GM18873 (cell line): ENCODE measurements at regions not wholly inside any gene's neighbourhood (a gene's known extent, or its start where the extent isn't known, plus 50 kb on each side); places are given as distances from the start of the nearest gene placed in this dataset.

Source experiments
- ATAC-seq: cut with Tn5 transposase; IDR thresholded peaks from one replicate; pipeline ENCODE4 v1.9.1; 2021; ENCODE audit warnings: mild to moderate bottlenecking, moderate library complexity, moderate number of reproducible peaks; ENCODE audit not compliant: unreplicated experiment, low FRiP score

GRCh38 chr5:163379298-163380155 lies 57.9 kb upstream of the CCNG1 start:
- no peak for ATAC-seq

DNA sequence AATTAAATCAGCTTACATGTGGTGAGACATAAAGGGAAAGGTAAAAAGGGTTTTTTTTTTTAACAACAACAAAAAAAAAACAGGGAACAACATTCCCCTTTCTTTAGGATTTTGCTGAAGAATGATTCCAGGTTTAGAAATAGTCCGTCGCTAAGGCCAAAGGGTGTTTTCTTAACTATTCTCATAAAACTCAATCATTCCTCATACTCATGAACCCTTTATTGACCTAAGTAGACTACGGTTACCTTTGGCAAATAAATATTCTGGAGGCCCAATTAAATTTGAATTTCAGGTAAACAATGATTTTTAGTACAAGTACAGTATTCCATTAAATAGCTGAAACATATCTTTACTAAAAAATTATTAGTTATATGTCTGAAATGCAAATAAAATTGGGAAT lies 55.6 kb upstream of the CCNG1 start:
- no peak for ATAC-seq

DNA sequence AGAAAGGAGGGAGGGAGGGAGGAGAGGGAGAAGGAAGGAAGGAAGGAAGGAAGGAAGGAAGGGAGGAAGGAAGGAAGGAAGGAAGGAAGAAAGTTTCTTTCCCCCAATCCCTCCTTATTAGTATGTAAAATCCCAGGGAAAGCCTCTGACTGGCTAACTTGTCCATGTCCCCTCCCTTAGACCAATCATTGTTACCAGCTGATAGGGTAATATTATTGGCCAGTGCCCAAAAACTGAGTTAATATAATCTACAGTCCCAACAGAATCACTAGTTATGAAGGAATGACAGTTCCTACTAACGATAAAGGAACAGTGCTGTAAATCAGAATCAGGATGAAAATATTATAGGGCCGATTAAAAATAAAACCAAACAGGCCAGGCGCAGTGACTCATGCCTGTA lies 53.6 kb upstream of the CCNG1 start:
- ATAC-seq: no peak

DNA sequence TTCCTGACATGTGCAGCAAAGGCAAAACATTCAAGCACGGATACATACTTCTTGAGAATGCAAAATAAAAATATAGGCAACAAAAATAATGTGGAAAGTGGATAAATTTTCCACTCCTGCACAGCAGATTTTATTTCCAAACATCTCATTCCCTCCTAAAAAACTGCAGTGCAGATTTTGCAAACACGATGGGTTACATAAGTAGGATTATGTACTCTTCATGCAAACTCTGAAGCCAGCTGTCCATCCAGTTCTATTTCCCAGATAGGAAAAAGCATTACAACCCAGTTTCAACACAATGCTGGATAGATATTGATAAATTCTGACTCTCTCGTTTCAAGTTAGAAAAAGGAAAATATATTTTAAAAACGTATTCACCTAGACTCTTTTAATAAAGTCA lies 52.7 kb upstream of the CCNG1 start:
- no peak for ATAC-seq

GRCh38 chr5:163385271-163385670 lies 52.1 kb upstream of the CCNG1 start:
- no peak for ATAC-seq

DNA sequence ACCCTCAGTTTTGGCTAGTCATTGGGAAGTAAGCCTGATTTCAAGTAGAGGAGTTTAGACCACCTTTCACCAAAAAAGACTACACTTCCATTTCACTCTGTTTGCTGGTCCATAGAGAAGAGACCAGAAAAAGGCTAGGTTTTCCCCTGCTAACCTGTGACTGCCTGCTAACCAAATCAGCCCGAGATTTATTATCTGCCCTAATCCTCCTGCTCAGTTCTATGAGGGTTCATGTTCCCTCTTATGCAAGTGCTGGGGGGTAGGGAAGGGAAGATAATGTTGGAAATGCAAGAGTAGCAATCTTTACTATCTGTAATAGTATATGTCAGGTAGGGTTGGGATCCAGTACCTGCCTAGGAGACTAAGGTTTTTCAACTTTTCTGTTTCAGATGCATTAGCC lies 51.6 kb upstream of the CCNG1 start:
- no peak for ATAC-seq

GRCh38 chr5:163386352-163386751 lies 51.0 kb upstream of the CCNG1 start:
- ATAC-seq: no peak

DNA sequence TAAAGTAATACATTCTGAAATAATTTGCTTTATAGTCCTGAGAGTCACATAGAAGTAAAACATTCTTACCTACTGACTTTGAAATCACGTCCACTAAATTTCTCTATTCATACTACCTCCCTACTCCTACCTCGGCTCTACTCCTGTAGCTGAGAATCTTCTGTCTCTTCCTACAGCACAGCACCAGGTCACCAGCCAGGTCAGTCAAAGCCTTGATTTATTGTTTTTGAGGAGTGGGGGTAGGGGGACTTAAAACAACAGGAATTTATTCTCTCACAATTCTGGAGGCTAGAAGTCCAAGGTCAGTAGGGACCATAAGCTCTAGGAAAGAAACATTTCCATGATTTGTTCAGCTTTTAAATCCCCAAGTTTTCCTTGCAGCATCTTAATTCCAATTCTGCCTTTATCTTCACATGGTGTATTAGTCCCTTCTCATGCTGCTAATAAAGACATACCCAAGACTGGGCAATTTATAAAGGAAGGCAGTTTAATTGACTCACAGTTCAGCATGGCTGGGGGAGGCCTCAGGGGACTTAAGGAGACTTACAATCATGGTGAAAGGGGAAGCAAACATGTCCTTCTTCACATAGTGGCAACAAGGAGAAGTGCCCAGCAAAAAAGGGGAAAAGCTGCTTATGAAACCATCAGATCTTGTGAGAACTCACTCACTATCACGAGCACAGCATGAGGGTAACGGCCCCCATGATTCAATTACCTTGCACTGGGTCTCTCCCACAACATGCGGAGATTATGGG lies 49.6 kb upstream of the CCNG1 start:
- ATAC-seq: no peak
